Femur (tissue), 1 donor: ENCODE measurements at regions not wholly inside any gene's neighbourhood (a gene's known extent, or its start where the extent isn't known, plus 50 kb on each side); places are given as distances from the start of the nearest gene placed in this dataset.
A peak's percentile ranks its signal among the peaks of the same experiment; 100 is the strongest.

Experiments used
- DNase-seq: peaks from one replicate; pipeline ENCODE4 v3.0.0-alpha.2; 2017

GRCh38 chr1:214208460-214208859, 72.5 kb upstream of the SMYD2 start:
- no peak for DNase-seq

DNA sequence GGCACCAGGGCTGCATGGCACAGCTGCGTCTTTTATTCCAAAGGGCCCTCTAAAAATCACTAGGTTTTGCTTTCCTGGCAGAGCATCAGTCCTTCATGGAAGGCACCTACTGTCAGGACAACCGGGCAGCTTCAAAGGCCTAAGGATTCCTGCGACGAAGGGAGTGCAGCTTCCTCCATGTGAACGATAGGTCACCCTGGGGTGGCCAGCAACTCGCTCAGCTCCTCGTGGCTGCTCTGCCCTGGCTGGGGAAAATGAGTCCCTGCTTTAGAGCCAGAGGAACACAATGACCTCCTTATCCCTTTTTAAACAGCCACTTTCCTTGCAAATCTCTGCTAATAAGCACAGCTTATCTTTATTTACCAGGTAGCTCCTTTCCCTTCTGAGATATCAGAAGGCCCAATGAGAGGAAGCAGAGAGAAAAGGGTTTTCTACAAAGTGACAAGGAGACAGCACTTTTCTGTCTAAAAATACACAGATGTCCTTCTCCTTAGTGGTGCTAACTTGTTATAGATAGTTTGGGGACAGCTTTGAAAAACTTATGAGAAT, 71.6 kb upstream of the SMYD2 start:
- DNase-seq, result no peak

DNA sequence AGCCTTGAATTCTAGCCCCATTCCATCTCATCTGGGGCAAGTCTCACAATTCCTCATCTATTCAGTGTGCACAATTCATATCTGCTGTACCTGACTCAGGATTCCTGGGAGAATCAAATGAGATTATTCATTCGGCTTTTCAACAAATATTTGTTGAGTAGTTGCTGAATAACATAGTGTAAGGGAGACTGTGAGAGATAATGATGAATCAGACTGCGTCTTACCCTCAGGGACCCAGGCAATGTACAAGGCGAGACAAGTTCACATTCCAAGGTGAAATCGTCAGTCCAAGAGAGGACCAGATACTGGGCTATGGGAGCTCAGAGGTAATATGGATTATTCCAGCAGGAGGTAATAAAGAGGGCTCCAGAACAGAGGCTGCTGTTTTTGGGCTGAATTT, 67.8 kb upstream of the SMYD2 start:
- no peak for DNase-seq

GRCh38 chr1:214214851-214215250, 66.1 kb upstream of the SMYD2 start:
- DNase-seq, result no peak

DNA sequence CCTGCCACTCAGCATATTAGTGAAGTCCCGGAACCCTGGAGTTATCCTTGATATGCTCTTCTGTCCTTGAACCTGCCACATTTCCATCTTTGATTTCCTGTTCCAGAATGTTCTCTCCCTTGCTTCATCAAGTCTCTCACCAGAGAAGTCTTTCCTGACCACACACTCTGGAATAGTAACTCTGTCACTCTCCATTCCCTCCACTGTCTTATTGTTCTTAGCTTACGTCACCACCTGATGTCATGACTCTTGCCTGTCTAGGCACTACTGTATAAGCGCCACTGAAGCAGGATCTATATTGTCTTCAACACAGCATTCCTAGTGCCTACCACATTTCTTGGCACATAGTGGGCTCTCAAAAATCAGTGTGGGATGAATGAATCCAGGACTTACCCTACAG, 65.4 kb upstream of the SMYD2 start:
- DNase-seq, result no peak

GRCh38 chr1:214216021-214216420, 64.9 kb upstream of the SMYD2 start:
- DNase-seq, result no peak

GRCh38 chr1:214216779-214217178, 64.2 kb upstream of the SMYD2 start:
- DNase-seq, result no peak

DNA sequence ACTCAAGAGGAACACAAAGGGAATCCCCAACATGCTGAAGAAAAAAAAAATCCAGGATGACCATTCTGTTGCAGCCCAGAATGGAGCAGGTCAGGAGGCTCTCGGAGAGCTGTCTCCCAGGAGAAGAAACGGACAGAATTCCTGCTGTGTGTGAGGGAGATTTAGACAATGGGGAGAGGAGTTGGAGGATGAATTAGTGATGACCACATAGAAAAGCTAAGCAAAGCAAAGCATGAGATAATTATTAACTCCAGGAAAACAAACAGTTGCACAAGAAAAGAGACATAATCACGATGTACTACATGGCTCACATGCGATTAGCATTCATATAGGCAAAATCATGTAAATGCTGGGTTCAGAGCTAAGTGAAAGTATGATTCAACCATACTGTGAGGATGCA, 61.1 kb upstream of the SMYD2 start:
- DNase-seq, result no peak

- DNase-seq, result no peak
These were observed 60.1 kb upstream of the SMYD2 start for GRCh38 chr1:214220891-214221290.

DNA sequence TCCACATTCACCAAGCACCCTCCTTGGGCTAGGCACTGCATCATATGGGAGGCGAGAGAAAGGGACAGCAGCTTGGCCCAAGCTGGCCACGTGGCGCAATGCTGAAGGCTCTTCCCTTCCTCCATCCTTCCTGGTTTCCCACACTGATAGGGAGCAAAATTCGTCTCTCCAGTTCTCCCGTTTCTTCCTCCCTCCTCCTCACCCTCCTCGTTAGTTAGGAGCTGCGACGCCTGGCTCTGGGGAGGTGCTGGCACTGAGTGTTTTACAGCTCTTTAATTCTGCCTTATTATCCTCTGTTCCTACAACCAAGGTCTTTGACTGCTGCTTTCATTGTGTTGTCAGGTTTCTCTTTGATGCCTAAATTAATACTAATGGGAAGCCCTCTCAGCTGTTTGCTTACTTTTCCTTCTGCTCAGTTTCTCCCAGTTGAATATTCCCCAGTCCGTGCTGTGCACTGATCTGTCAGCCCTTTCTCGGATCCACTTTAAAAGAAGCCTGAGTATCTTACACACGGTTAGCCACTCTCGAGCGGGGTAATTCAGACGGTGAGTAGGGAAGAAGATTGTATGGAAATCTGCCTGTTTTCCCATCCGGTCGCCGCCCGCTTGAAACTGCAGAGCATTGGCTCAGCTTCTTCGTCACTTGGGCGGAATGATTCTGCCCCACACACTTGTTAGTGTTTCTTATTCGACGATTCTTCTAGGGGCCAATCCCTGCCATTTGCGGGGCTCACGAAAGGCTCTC, 56.2 kb upstream of the SMYD2 start:
- DNase-seq, result peak; percentile 38

DNA sequence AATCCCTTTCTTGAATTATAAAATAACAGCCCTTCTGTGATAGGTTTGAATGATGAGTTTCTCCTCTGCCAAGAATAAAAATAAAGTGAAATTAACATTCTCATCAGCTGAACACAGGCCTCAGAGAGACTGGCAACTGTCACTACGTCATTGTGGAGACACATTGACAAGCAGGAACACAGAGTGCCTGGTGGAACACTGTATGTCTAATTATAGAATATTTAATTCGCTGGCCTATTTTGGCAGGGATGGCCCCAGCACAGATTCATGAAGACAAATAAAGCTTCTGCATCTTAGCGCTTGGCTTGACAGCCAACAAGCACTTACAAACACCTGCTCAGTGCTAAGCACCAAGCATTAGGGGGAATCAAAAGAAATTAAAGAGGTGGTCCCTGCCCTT, 52.0 kb upstream of the SMYD2 start:
- peak; percentile 34 for DNase-seq

GRCh38 chr1:214229736-214230135, 51.2 kb upstream of the SMYD2 start:
- DNase-seq, result no peak
